CD4-positive, alpha-beta T cell treated with Interleukin-12 subunit alpha and Interleukin-12 subunit beta, for 1 hour (primary cell): ENCODE measurements at regions not wholly inside any gene's neighbourhood (a gene's known extent, or its start where the extent isn't known, plus 50 kb on each side); places are given as distances from the start of the nearest gene placed in this dataset.

Experiments used
- DNase-seq: peaks from one replicate; pipeline ENCODE4 v3.0.0-alpha.2; 2020

DNA sequence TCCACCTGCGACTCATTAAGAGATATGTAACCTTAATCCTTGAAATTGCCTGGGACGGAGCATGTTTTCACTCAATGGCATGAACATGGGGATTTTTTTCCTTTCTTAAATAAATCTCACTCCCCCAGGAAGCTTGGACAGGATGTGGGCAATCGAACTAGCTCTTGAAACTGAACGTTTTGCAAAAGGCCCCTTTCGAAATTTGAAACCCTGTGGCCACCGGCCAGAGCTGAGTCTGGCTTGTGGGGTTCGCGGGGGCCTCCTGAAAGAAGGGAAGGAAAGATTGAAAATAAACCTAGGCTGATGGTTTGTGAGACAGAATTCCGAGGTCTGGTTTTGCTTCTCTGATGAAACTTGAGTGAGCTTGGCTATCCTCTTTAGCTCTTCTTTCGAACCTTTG lies 101.4 kb upstream of the RTL1 start:
- no peak for DNase-seq

DNA sequence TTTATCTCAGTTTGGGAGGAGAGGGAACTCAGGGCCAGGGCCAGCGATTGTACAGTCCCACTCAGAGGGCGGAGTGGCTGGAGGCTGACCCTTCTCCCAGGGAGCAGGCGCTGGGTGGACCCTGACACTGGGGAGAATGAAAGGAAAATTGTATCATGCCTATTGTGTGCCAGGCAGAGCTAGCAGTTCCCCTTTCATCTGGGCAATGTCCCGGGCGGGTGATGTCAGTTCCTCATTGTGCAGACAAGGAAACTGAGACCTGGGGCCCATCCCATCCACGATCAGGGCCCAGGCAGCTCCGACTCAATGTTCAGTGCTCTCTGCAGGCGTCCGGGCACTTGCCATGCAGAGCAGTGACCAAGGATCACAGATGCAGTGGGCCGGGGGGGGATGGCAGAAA lies 101.9 kb upstream of the RTL1 start:
- no peak for DNase-seq

DNA sequence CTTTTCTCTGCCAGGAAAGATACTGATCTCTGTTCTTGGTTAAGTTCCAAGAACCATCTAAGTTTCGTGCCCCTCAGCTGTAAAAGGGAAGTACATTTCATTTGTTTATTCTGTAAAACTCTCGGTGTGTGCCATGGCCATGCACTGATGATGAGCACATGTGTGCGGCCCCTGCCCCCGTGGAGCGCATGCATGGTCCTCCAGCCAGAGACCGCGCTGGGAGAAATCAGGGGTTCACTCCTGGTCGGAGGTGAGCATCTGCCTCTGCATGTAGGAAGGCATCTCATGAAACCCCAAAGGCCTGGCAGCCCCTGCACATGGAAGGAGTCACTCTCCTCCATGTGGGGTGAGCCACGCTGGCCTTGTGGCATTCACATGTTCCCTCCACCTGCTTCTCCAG lies 102.5 kb upstream of the RTL1 start:
- no peak for DNase-seq

DNA sequence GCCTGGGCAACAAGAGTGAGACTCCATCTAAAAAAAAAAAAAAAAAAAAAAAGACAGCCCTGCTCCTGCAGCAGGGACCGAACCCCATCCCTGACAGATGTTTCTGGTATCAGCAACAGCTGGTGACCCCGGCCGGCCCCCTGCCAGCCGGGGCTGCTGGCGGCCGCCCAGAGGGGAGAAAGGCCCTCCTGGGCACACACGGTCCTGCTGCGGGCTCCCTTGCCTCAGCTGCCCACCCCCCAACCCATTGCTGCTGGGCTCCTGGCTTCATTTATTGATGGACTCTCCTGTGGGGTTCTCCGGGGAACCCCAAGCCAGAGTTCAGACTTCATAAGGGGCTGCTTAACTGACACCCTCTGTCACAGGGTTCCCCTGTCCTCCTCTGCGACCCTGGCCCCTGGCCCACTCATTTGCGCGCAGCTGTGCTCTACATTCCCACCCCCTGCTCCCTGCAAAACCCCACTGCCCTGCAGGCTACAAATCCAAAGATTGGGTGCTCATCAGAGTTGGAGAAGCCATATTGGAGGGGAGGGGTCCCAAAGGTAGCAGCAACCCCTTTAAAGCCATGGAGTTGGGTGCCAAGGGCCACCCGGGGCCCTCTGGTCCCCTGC lies 103.6 kb upstream of the RTL1 start:
- no peak for DNase-seq

DNA sequence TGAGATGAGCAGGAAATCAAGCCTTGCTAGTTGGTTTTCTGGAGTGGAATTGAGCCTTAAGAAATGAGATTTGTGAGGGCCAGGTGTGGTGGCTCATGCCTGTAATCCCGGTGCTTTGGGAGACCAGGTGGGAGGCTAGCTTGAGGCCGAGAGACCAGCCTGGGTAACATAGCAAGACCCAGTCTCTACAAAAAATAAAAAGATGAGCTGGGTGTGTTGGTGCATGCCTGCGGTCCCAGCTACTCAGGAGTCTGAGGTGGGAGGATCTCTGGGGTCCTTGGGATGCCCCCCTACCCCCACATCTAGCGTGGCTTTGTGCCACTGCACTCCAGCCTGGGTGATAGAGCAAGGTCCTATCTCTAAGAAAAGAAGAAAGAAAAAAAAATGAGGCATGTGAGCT lies 104.2 kb upstream of the RTL1 start:
- DNase-seq, result no peak

DNA sequence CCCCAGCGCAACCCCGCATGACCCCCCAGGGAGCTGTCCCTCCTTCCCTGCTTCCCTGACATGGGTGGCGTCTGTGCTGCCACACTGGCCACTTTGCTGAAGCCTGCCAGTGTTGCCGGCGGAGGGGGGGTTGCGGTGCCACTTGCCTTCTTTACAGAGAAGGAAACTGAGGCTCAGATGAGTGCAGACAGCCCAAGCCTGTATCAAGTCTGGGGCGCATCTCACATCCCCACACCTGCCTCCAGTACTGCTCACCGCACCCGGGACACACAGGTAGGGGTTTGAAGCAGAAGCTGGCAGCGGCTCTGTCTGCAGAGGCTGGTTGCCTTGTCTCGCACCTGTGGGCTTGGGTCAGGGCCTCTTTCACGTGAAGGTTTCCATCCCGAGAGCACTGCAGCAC lies 104.7 kb upstream of the RTL1 start:
- no peak for DNase-seq

DNA sequence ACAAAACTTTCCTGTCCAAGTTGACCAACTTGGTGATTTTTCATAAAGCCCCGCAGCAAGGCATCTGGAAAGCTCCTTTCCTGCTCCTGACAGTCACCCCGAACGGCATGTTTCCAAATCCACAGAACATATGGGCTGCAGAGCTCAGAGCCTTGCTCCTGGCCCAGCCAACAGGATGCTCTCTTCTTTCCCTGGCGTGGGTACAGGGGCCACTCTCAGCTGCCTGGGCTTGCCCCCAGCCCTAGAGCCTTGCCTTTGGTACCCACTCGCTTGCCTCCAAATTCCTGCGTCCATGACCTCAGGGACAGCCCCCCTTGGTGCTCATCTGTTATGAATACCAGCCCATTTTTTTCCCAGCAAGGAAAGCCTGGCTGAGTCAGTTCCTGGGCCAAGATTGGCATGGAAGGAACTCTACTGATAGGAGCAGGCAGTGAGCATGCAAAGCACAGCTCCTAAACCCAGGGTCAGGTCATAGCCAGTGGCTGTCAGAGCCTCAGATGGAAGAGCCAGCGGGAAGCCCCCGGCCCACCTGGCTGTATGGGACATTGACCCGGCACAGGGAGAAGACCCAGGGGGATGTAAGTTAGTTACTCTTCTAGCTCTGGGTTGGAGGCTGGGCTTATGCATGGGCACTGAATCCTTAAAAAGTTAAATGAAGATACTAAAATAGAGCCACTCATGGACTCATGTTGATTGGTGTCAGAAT lies 105.3 kb upstream of the RTL1 start:
- no peak for DNase-seq

DNA sequence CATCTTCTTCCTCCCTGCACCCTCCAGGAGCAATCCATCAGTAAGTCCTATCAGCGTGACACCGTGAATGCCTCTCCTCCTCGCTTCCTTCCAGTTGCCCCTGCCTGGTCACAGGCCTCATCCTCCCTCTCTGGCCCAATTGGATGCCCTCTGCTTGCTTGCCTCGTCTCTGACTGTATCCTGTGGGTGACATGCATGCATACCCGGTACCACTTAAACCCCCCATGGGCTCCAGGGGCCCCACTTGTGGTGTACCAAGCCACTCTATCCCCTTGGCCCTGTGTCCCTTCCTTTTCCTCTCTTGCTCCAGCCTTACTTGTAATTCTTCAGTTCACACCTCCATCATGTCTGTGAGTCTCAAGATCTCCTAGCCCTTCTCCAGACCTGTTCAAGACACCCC lies 106.0 kb upstream of the RTL1 start:
- no peak for DNase-seq

DNA sequence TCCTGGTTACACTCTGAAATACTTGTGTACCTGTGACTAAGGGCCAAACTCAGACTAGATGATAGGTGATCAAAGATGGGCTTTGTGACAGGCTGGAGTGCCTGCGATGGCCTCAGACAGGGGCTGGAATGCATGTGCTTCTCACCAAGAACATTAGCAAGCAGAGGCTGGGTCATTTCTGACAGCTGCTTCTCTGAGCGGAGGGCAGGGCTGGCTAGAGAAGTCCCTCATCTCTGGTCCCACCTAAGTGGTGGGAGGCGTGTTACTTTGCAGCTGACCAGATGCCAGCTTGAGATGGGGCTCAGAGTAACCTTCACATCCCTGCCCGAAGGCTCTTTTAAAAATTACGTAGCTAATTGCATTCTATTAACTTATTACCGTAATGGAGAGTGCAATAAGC lies 106.8 kb upstream of the RTL1 start:
- no peak for DNase-seq

DNA sequence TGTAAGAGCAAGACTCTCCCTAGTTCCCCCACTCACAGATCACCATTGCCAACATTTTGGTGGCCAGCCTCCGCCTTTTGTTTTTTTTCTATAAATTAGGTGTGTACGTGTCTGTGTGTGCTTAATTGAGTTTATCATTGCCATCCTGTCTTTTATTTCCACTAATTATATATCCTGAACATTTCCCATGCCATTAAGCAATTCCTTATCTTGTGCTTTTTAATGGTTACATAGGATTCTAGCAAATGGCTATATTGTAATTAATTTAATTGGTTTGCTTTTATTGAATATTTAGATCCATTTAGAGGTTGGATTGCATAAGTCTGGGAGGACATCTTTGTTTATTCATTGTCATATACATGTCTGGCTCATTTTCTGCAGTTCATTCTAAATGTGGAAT lies 107.3 kb upstream of the RTL1 start:
- no peak for DNase-seq

DNA sequence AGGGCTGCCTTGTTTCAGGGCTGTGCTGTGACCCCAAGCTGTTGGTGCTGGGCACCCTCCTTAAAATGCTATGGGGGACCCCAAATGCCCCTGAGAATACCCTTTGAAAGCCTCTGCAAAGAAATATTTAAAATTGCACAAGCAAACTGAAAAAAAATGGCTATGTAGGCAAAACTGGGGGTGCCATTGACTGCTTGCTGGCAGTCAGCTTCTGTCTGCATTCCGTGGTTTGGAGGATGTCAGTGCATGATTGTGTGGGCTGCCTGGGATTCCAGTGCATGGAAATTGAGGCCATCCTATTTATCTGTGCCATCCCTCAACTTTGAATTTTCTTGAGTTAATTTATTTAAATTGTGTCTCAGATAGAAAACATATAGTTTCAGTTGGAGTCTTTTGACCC lies 113.7 kb upstream of the RTL1 start:
- DNase-seq, result no peak

DNA sequence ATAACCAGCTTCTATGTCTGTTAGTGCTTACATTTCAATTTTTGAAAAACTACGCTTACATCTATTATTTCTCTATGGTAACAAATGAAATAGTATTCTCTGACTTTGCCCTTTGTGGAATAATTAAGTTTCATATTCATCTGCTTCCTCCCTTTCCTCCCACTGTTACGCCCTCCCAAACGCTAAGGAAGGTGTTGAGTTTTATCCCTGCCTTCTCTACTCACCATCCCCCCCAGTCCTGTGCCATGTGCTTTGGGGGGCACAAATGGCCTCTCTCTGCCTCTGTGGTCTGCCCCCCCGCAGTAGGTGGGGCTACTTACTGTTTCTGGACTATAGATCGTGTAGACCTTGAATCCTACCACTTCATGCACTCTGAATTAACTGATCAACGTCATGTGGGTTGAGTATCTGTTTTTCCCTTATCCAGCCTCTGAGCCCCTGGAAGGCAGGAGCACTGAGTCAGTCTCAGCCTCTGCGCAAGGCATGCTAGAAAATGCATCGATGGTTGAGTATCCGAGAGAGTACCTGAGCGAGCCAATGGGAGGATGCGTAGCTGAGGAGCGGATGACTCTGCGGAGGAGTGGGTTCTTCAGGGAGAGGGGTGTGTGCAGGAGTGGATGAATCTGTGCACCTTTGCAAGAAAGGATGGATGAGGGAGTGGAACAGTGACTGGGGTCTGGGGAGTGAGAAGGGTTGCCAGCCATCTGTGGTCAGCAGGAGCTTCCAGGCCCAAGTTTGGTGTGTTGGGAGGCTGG lies 114.5 kb upstream of the RTL1 start:
- no peak for DNase-seq

DNA sequence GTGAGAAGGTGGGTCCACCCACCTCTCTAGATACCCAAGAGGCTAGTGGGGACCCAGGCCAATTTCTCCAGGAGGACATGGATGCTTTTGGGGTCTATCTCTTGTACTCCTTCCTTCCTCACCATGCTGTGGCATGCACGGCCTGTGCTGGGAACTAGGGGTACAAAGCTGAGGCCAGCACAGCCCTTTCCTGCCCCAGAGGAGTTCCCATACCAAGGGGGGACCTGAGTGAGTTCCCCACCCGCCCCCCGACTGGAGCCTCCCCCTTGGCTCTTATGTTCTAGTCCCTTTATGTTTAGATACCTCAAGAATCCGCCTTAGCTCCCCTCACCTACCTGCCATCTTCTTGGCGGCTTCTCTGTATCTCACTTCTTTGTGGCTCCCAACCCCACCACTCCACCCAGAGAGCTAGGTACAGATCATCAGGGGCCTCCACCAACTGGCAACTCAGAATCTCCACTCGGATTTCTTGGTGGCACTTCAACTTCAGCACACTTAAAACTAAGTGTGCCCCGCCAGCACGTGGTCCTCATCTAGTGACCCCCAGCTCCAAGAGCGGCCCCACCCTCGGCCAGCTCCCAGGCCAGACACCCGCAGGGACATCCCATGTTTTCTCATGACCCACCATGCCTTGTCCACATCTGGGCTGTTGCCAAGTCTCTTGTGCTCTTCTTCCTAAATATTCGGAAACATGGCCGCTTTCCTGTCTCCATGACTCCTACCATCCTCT lies 115.2 kb upstream of the RTL1 start:
- DNase-seq, result no peak

DNA sequence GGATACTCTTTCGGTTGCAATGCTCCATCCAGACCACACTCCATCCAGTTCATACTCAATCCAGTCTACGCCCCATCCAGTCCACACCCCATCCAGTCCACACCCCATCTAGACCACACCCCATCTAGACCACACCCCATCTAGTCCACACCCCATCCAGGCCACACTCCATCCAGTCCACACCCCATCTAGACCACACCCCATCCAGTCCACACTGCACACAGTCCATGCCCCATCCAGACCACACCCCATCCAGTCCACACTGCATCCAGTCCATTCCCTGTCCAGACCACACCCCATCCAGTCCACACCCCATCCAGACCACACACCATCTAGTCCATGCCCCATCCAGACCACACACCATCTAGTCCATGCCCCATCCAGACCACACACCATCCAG lies 116.0 kb upstream of the RTL1 start:
- DNase-seq, result no peak

DNA sequence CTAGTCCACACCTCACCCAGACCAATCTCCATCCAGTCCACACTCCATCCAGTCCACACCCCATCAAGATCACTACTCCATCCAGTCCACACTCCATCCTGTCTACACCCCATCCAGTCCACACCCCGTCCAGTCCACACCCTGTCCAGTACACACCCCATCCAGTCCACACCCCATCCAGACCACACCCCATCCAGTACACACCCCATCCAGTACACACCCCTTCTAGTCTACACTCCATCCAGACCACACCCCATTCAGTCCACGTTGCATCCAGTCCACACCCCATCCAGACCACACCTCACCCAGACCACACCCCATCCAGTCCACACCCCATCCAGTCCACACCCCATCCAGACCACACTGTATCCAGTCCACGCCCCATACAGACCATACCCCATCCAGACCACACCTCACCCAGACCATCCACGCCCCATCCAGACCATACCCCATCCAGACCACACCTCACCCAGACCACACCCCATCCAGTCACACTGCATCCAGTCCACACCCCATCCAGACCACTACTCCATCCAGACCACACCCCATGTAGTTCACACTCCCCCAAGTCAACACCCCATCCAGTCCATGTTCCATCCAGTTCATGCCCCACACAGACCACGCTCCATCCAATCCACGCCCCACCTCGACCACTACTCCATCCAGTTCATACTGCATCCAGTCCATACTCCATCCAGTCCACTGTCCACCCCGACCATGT lies 116.6 kb upstream of the RTL1 start:
- no peak for DNase-seq

DNA sequence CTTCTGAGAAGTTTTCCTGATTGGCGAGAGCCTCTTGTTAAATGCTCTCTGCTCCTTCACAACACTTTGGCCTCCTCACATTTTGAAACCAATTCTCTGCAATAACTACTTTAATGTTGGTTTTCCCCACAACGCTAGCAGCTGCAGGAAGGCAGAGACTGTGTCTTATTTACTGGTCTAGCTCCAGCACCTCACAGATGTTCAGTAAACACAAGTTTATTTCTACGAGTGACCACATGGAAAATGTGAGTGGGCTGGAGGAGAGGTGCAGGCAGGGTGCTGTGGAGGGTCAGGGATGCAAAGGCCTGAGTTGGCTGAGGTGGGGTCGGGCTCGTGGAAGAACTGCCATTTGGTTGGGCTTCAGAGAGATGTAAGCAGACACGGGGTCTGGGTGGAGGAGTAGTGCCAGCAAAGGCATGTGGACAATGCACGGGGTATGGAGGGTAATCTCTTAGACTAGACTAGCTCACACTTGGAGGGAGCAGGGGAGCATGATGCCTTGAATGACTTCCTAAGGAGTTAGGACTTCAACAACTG lies 117.4 kb upstream of the RTL1 start:
- DNase-seq, result no peak

DNA sequence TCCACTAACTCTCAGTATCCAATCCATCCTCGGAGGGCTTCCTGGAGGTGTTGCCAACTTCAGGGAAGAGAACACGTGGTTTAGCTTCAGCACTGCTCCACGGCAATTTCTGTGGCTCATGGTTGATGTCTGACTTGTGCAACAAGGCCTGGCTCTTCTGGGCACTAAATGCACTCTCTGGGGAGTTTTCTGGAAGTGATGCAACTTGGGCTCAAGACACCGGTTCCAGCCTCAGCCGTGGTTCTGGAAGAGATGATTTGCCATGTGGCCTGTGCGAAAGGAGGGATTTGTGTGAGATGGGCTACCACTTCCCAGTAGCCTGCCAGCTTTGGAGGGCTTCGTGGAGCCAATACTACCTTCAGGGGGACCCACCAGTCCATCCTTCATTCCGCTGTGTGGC lies 118.6 kb upstream of the RTL1 start:
- DNase-seq, result no peak

DNA sequence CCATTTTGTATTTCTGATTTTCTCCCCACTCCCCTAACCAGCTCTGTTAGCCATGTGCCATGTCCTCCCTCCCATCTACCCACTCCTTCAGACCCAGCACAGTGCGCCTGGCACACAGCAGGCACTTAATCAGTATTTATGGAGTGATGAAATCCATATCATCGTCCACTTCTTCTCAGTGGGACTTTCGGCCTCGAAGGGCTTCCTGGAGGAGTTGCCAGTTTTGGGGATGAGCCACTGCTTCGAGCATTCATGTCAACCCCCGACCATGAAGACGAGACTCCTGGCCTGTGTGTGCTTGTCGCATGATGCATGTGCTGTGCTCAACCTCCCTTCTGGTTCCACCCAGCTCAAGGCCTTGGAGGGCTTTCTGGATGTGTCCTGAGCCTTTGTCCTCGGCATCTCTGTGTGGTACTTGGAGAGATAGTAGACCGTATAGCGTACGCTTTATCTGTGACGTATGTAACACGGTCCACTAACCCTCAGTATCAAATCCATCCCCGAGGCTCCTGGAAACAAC lies 119.5 kb upstream of the RTL1 start:
- DNase-seq, result no peak

DNA sequence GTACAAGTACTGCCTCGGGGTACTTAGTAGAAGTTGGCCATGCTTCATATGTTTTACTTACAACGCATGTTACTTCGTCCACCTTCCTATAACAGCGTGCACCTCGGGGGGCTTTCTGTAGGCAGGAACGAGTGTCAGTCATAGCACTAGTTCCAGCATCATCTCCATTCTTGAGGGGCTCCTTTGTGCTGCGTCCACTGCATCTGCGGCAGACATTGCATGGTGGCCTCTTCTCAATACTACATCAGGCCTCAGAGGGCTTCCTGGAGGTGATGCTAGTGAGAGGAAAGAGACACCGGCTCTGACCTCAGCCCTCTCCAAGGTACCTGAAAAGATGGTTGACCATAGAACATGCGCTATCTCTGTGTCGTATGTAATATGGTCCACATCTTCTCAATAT lies 121.2 kb upstream of the RTL1 start:
- DNase-seq, result no peak

DNA sequence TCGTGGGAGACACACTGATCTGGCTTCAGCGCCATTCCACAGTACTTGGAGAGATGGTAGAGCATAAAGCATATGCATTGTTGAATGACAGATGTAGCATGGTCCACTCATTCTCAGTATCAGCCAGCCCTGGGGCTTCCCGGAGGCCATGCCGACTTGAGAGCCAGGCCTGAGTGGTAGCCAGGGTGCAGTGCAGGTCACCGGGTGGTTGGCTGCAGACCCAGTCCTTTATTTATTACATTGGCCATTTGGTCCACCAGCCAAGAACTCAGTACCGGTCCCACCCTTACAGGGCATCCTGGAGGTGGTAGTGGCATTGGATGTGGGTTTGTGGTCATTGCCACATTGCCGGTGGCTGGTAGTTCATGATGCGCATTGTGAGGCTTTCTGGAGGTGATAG lies 121.6 kb upstream of the RTL1 start:
- no peak for DNase-seq

DNA sequence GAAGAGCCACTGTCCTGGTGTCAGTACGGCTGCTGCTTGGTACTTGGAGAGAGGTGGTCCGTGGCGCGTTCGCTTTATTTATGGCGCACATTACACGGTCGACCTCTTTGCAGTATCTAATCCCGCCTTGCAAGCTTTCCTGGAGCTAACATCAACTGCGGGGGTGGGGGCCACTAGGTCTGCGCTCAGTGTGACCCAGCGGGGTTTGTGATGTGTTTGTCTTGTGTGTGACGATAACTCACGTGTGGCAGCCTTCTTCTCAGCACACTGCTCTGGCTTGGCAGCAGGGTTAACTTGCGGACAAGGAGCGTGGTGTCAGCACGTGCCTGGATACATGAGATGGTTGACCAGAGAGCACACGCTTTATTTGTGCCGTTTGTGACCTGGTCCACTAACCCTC lies 122.2 kb upstream of the RTL1 start:
- DNase-seq, result no peak

DNA sequence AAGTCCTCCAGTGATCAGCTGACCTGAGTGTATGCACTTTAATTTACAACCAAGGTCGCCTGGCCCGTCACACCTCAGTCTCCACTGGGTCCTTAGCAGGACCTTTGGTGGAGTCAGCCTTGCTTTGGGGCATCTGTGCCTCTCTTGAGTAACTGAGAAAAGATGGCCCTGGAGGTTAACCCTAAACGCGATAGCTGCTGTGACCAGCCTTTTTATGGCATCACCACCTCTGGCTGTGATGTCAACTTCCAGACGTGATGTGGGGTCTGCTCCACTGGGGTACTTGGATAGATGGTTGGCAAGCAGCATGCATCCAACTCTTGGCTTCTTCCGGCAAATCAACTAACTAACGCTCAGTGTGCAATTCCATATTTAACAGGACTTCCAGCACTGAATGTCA lies 122.8 kb upstream of the RTL1 start:
- DNase-seq, result no peak

DNA sequence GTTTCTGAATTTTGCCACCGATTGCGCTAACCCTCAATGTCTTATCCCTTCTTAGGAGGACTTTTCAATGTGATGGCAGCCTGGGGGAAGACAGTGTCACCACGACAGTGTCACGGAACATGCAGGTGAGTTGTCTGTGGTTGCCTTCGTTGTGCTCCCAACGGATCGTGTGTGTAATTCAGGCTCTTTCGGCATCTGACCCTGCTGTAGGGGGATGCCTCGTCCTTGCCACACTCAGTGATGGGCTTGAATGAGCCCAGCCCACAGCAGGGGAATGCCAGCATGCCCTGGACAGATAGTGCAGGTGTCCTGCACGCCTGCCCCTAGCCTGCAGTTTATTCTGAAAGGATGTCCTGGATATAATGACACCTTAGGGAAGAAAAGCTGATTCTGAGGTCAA lies 123.8 kb upstream of the RTL1 start:
- DNase-seq, result no peak
